NOMO-1 treated with dmso at 0.1 percent for 144 hours (cell line): ENCODE measurements at regions not wholly inside any gene's neighbourhood (a gene's known extent, or its start where the extent isn't known, plus 50 kb on each side); places are given as distances from the start of the nearest gene placed in this dataset.
"Not testable (repeated sequence)": the region's sequence is repeated elsewhere in the genome, so short reads cannot be mapped to it uniquely, and the experiment has no call there.

Source experiments
- DNase-seq: peaks from one replicate; lab custom pipeline; 2025; ENCODE audit not compliant: unreplicated experiment; lab: John Stamatoyannopoulos, UW

GRCh38 chr3:82128271-82128670 is 366.8 kb upstream of the GBE1 start:
- no peak for DNase-seq

- DNase-seq = no peak
These were observed 361.3 kb upstream of the GBE1 start for GRCh38 chr3:82122554-82123345.

- DNase-seq = no peak
These were observed 353.1 kb upstream of the GBE1 start for GRCh38 chr3:82114589-82114988.

- DNase-seq = not testable (repeated sequence)
These were observed 349.3 kb upstream of the GBE1 start for GRCh38 chr3:82110721-82111120.

GRCh38 chr3:82103241-82103640 is 341.8 kb upstream of the GBE1 start:
- DNase-seq = no peak

GRCh38 chr3:82100378-82100777 is 338.9 kb upstream of the GBE1 start:
- no peak for DNase-seq

- DNase-seq = no peak
These were observed 332.2 kb upstream of the GBE1 start for GRCh38 chr3:82093641-82094040.

- peak; percentile 40 for DNase-seq
These were observed 327.3 kb upstream of the GBE1 start for GRCh38 chr3:82088749-82089148.

GRCh38 chr3:82087958-82088357 is 326.5 kb upstream of the GBE1 start:
- DNase-seq = no peak

GRCh38 chr3:82085851-82086475 is 324.5 kb upstream of the GBE1 start:
- DNase-seq = no peak

- DNase-seq = no peak
These were observed 323.9 kb upstream of the GBE1 start for GRCh38 chr3:82085356-82085755.

- no peak for DNase-seq
These were observed 323.4 kb upstream of the GBE1 start for GRCh38 chr3:82084824-82085223.

GRCh38 chr3:82082796-82083195 is 321.4 kb upstream of the GBE1 start:
- DNase-seq = no peak

- no peak for DNase-seq
These were observed 319.9 kb upstream of the GBE1 start for GRCh38 chr3:82081351-82081750.

GRCh38 chr3:82080792-82081191 is 319.3 kb upstream of the GBE1 start:
- DNase-seq = no peak

GRCh38 chr3:82080261-82080660 is 318.8 kb upstream of the GBE1 start:
- no peak for DNase-seq

GRCh38 chr3:82079335-82079890 is 318.0 kb upstream of the GBE1 start:
- DNase-seq = no peak

GRCh38 chr3:82078246-82078645 is 316.8 kb upstream of the GBE1 start:
- no peak for DNase-seq

- no peak for DNase-seq
These were observed 306.0 kb upstream of the GBE1 start for GRCh38 chr3:82067420-82067819.

- DNase-seq = no peak
These were observed 297.4 kb upstream of the GBE1 start for GRCh38 chr3:82058809-82059208.

- no peak for DNase-seq
These were observed 294.3 kb upstream of the GBE1 start for GRCh38 chr3:82055792-82056191.

GRCh38 chr3:82054849-82055248 is 293.4 kb upstream of the GBE1 start:
- DNase-seq = no peak
